ENCODE measurements at regions not wholly inside any gene's neighbourhood (a gene's known extent, or its start where the extent isn't known, plus 50 kb on each side); places are given as distances from the start of the nearest gene placed in this dataset.

DNA sequence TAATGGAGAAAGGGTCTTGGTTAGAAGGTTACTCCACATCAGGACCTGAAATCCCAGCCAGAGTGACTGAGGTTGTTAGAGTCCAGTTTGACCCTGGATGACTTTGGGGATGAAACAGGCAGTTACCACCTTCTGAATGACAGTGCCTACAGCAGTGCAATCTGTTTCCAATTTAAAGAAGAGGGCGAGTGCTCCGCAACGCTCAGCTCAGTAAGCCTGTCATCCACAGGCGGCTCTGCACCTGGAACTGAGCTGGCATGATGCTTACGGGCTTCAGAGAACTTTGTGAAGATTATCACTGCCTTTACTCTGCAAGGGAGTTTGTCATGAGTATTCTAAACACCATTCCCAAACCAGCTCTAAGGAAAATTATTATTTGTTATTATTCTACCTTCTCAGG is 127.7 kb upstream of the SLC24A5 start:
- 90 to 95% (median 94%) methylated on average over 5 of the region's 5 CpGs for WGBS, 3 donors
- no peak overlapping the region for H3K4me3 ChIP-seq
- no peaks in the 10 kb centered on the region for H3K27me3 ChIP-seq
- H3K36me3 ChIP-seq: no peaks in the 10 kb centered on the region
- TF ChIP-seq EP300 (IDR thresholded peaks at IDR 0.05) (no peak), POLR2A (IDR thresholded peaks at IDR 0.05) (no peak), CTCF (IDR thresholded peaks at IDR 0.05) (no peak)
- no peaks in the 10 kb centered on the region for H3K4me1 ChIP-seq (ENCODE audit: insufficient read depth)
- no peak overlapping the region for H3K27ac ChIP-seq
- intact Hi-C loops (cut with DNase I): loop anchor here in 1 of 4 donors (10.0 kb wide), 2 partner anchors 292 to 798 kb away; no protein-coding TSS in a partner anchor
- DNase-seq: no peak
- H3K9me3 ChIP-seq: no peaks in the 10 kb centered on the region

GRCh38 chr15:47997195-47998080 is 123.4 kb upstream of the SLC24A5 start:
- Histone ChIP-seq H3K9me3 (no peaks in the 10 kb centered on the region), H3K4me1 (ENCODE audit: insufficient read depth) (no peaks in the 10 kb centered on the region), H3K36me3 (no peaks in the 10 kb centered on the region), H3K4me3 (no peak overlapping the region), H3K27me3 (no peaks in the 10 kb centered on the region), H3K27ac (no peak overlapping the region)
- TF ChIP-seq POLR2A (IDR thresholded peaks at IDR 0.05): no peak
- no peak for TF ChIP-seq CTCF (IDR thresholded peaks at IDR 0.05)
- TF ChIP-seq EP300 (IDR thresholded peaks at IDR 0.05): no peak
- intact Hi-C loops (cut with DNase I): loop anchor here in 1 of 4 donors (10.0 kb wide), 2 partner anchors 287 to 803 kb away; no protein-coding TSS in a partner anchor
- WGBS, 3 donors: 83 to 89% (median 85%) methylated on average over 7 of the region's 7 CpGs
- no peak for DNase-seq

DNA sequence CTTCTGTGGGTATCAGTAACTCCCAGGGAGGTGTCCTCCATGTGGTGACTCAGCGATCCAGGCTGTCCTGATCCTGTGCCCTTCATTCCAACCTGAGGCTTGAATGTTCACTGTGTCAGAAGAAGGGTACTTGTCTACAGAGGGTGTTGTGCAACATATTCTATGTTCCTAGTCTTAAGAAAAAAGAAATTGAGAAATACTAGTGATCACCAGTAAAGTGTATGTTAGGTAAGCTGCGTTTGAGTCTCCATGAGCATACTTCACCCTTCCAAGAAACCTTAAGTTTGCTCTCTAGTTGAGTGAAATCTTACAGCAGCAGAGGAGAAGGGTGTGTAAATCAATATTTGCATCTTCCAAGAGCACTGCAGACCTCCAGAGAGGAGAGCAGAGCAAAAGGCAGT is 122.2 kb upstream of the SLC24A5 start:
- H3K36me3 ChIP-seq: no peaks in the 10 kb centered on the region
- H3K27ac ChIP-seq: no peak overlapping the region
- TF ChIP-seq CTCF (IDR thresholded peaks at IDR 0.05) (no peak), POLR2A (IDR thresholded peaks at IDR 0.05) (no peak), EP300 (IDR thresholded peaks at IDR 0.05) (no peak)
- DNase-seq: no peak
- no peaks in the 10 kb centered on the region for H3K9me3 ChIP-seq
- WGBS, 3 donors: 91 to 97% (median 94%) methylated on average over 2 of the region's 2 CpGs
- H3K27me3 ChIP-seq: no peaks in the 10 kb centered on the region
- intact Hi-C loops (cut with DNase I): loop anchor here in 1 of 4 donors (10.0 kb wide), 2 partner anchors 286 to 804 kb away; no protein-coding TSS in a partner anchor
- H3K4me3 ChIP-seq: no peak overlapping the region
- H3K4me1 ChIP-seq (ENCODE audit: insufficient read depth): no peaks in the 10 kb centered on the region

DNA sequence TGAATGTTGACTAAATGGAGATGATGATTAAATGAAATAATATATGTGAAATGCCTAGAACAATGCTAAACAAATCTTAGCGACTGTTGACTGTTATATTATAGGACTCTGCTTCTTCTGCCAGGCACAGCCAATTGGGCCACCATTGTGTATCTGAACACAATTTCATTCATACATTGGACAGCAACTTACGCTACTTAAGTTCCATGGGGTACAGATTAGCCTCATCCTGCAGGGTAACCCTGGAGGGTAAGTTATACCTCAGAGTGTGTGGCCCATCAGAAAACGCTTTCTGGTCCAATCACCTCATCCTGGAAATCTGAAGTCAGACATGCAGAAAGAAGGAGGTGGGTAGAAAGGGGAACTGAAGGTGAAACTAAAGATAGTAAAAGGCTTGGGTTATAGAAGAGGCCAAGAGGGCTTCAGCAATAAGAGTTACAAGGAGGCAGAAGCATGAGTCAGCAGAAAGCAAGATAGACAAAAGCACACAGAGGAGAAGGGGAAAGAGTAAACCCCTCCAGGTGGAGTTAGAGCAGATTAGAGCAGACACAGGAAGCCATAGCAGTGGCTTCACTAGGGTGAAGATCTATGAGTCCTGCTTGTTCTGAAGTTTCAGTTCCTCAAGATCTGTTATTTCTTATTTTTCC is 119.3 kb upstream of the SLC24A5 start:
- TF ChIP-seq CTCF (IDR thresholded peaks at IDR 0.05) (no peak), POLR2A (IDR thresholded peaks at IDR 0.05) (no peak), EP300 (IDR thresholded peaks at IDR 0.05) (no peak)
- intact Hi-C loops (cut with DNase I): no loop called here
- H3K4me1 ChIP-seq (ENCODE audit: insufficient read depth): no peaks in the 10 kb centered on the region
- H3K27me3 ChIP-seq: no peaks in the 10 kb centered on the region
- H3K4me3 ChIP-seq: no peak overlapping the region
- H3K36me3 ChIP-seq: no peaks in the 10 kb centered on the region
- 94 to 96% (median 95%) methylated on average over 3 of the region's 3 CpGs for WGBS, 3 donors
- no peak overlapping the region for H3K27ac ChIP-seq
- DNase-seq: no peak
- H3K9me3 ChIP-seq: no peaks in the 10 kb centered on the region

Data from ovary (tissue), 7 donors.